PC-9 (cell line): ENCODE measurements at regions not wholly inside any gene's neighbourhood (a gene's known extent, or its start where the extent isn't known, plus 50 kb on each side); places are given as distances from the start of the nearest gene placed in this dataset.

Experiments
- CTCF ChIP-seq: fragments of 200-600 bp; sonication (generic); conservative IDR thresholded peaks from 2 replicates; pipeline ENCODE4 v1.6.1; 2017; ENCODE audit warnings: mixed run types, antibody characterized with exemption, mild to moderate bottlenecking, moderate library complexity
- EZH2 ChIP-seq: fragments of 200-600 bp; sonication (generic); IDR thresholded peaks from 2 replicates; pipeline ENCODE4 v1.8.0; 2017; ENCODE audit warnings: antibody characterized with exemption, low read depth

DNA sequence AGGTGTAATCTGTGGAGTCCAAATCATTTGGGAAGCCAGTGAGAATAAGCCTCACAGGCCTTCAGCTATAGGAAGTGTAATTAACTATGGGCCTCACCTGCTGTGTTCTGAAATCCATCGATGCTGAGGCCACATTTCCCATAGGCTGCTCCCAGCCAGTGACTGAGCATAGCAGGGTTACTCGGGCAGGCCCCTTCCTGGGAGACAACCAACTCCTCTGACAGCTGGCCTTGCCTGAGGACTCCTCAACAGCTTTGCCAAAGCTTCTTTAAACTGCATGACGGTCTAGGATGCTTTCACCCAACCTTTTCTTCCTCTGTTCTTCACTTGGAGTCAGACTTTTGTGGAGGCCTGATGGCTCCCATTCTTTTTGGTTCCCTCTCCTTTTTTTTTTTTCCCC is 63.8 kb upstream of the SMNDC1 start:
- no peak for TF ChIP-seq CTCF
- TF ChIP-seq EZH2, result no peak
